ENCODE measurements at regions not wholly inside any gene's neighbourhood (a gene's known extent, or its start where the extent isn't known, plus 50 kb on each side); places are given as distances from the start of the nearest gene placed in this dataset.

DNA sequence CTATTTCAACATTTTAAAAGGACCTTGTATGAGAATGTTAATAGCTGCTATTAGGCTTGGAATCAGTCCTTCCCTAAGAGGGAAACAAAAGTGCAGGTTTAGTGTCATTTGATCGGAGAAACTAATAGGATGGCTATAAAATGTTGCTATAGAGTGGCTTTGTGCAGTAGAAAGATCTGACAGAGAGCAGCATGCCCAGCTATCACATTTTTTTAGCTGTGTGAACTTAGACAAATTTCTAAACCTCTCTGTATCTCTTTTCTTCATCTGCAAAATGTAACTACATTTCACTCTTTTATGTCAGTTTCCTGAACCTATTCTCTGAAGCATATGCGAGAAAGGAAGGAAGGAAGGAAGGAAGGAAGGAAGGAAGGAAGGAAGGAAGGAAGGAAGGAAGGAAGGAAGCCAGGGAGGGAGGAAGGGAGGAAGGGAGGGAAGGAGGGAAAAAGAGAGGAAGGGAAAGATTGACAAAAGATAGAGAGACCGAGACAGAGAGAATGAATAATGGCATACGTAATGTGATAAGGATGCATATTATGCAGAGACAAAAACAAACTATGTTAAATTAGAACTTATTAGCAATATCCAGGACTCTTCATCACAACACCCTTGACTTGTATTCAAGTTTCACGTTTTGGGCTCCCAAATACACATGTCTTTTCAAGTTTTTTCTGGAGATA lies 52.6 kb upstream of the CDH8 start:
- no peak overlapping the region for H3K27ac Mint-ChIP-seq
- no peaks in the 10 kb centered on the region for H3K4me1 Mint-ChIP-seq
- H3K4me3 Mint-ChIP-seq = no peak overlapping the region
- no peaks in the 10 kb centered on the region for H3K27me3 Mint-ChIP-seq
- no peaks in the 10 kb centered on the region for H3K36me3 Mint-ChIP-seq
- peaks cover 0 to 2% of the 10 kb centered on the region in 2 donors for H3K9me3 Mint-ChIP-seq
- DNase-seq (no peak), ATAC-seq (replicated peaks) (no peak)
